ENCODE measurements at regions not wholly inside any gene's neighbourhood (a gene's known extent, or its start where the extent isn't known, plus 50 kb on each side); places are given as distances from the start of the nearest gene placed in this dataset.

GRCh38 chr13:78420814-78421213 is 182.5 kb downstream of the POU4F1 start:
- no peak overlapping the region for H3K27ac ChIP-seq
- H3K9me3 ChIP-seq = no peaks in the 10 kb centered on the region
- no peak for DNase-seq

GRCh38 chr13:78413887-78414553 is 189.3 kb downstream of the POU4F1 start:
- intact Hi-C loops (cut with DNase I; ENCODE audit: low total_unique reads) = no loop called here
- no peaks in the 10 kb centered on the region for H3K27me3 ChIP-seq

More at GRCh38 chr13:78420814-78421213, 182.5 kb downstream of the POU4F1 start:
- Histone ChIP-seq H3K27me3 (no peaks in the 10 kb centered on the region), H3K4me3 (no peak overlapping the region), H3K36me3 (no peaks in the 10 kb centered on the region), H3K4me1 (no peaks in the 10 kb centered on the region)
- no peak for TF ChIP-seq CTCF (IDR thresholded peaks at IDR 0.05)
- intact Hi-C loops (cut with DNase I; ENCODE audit: low total_unique reads) = no loop called here

GRCh38 chr13:78410847-78411246 is 192.5 kb downstream of the POU4F1 start:
- intact Hi-C loops (cut with DNase I; ENCODE audit: low total_unique reads) = no loop called here
- Histone ChIP-seq H3K4me3 (no peak overlapping the region), H3K27me3 (no peaks in the 10 kb centered on the region), H3K27ac (no peak overlapping the region), H3K9me3 (no peaks in the 10 kb centered on the region), H3K4me1 (no peaks in the 10 kb centered on the region), H3K36me3 (no peaks in the 10 kb centered on the region)
- no peak for DNase-seq
- no peak for TF ChIP-seq CTCF (IDR thresholded peaks at IDR 0.05)

More at GRCh38 chr13:78413887-78414553, 189.3 kb downstream of the POU4F1 start:
- no peak overlapping the region for H3K27ac ChIP-seq
- no peaks in the 10 kb centered on the region for H3K36me3 ChIP-seq
- no peak overlapping the region for H3K4me3 ChIP-seq
- H3K9me3 ChIP-seq = no peaks in the 10 kb centered on the region
- no peak for DNase-seq
- no peak for TF ChIP-seq CTCF (IDR thresholded peaks at IDR 0.05)
- H3K4me1 ChIP-seq = no peaks in the 10 kb centered on the region

DNA sequence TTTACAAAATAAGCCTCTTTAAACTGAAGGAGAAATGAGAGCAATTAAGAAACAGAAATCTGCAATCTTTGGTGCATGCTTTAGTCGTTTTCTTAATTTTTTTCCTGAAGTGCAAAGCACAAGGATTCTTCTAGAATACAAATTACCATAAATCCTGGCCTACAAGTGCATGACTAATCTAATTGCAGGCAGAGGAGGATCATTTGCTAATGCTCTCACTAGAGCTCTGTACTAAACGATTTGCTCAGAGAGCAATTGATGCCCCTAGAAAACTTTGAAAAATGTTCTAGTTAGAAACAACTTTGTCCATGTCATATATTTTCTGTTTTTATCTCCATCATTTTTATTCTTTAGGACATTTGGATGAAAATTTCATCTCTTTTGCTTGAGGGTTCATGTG is 193.2 kb downstream of the POU4F1 start:
- no peak for DNase-seq
- no peaks in the 10 kb centered on the region for H3K4me1 ChIP-seq

GRCh38 chr13:78409172-78409571 is 194.2 kb downstream of the POU4F1 start:
- Histone ChIP-seq H3K4me3 (no peak overlapping the region), H3K27ac (no peak overlapping the region), H3K4me1 (no peaks in the 10 kb centered on the region), H3K9me3 (no peaks in the 10 kb centered on the region), H3K27me3 (no peaks in the 10 kb centered on the region), H3K36me3 (no peaks in the 10 kb centered on the region)
- no peak for TF ChIP-seq CTCF (IDR thresholded peaks at IDR 0.05)
- intact Hi-C loops (cut with DNase I; ENCODE audit: low total_unique reads) = no loop called here
- DNase-seq = no peak

More for the DNA sequence above, 193.2 kb downstream of the POU4F1 start:
- no peaks in the 10 kb centered on the region for H3K36me3 ChIP-seq
- intact Hi-C loops (cut with DNase I; ENCODE audit: low total_unique reads) = no loop called here
- TF ChIP-seq CTCF (IDR thresholded peaks at IDR 0.05) = no peak
- H3K27me3 ChIP-seq = no peaks in the 10 kb centered on the region
- no peak overlapping the region for H3K4me3 ChIP-seq
- H3K27ac ChIP-seq = no peak overlapping the region
- no peaks in the 10 kb centered on the region for H3K9me3 ChIP-seq

All from tibial artery (tissue), 4 donors.